ENCODE measurements at regions not wholly inside any gene's neighbourhood (a gene's known extent, or its start where the extent isn't known, plus 50 kb on each side); places are given as distances from the start of the nearest gene placed in this dataset.
A peak's percentile ranks its signal among the peaks of the same experiment; 100 is the strongest.

DNA sequence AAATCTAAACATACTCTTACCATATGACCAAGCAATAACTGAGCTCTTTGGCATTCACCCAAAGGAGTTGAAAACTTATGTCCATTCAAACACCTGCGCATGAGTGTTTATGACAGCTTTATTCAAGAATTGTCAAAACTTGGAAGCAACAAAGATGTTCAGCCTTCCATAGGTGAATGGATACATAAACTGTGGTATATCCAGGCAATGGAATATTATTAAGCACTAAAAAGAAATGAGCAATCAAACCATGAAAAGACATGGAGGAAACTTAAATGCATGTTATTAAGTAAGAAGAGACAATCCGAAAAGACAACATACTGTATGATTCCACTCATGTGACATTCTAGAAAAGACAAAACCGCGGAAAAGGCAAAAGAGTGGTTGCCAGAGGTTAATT lies 312.0 kb upstream of the TMC3 start:
- DNase-seq, result no peak

GRCh38 chr15:81685237-81685636 lies 311.2 kb upstream of the TMC3 start:
- DNase-seq, result no peak

GRCh38 chr15:81680829-81681228 lies 306.8 kb upstream of the TMC3 start:
- no peak for DNase-seq

- DNase-seq, result no peak
Measured at GRCh38 chr15:81666839-81667238, 292.8 kb upstream of the TMC3 start.

DNA sequence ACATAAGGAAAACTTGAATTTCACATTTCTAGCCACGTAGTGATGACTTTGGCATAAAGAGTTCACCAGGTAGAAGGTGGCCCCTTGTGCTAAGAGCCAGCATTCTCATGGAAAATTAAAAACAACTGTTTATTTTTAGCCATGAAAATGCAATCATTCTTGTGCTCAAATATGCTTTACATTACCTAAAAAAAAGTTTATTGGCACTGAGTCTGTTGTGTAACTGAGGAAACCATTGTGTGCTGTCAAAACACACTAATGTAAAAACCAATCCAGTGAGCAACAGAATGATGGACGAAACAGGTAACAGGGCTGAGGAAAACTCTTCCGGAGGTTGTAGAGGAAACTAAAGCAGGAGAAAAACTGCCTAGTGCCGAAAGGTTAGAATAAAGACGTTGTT lies 287.0 kb upstream of the TMC3 start:
- no peak for DNase-seq

DNA sequence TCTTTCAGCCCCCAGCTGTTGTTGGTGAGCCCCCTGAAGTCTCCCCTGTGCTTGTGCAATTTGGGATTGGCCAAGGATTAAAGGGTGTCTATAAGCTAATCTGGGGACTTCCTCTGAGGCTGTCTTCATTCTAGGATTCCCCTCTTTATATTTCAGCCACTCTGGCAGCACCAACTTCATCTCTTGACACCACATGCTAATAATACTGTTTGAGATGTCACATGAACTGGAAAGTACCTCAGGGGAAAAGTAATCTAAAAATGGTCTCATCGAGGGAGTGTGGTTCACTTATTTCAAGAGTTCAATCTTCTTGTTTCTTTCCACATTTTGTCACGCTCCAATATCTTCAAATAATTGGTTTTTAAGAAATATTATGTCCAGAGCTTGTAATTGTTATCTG lies 279.2 kb upstream of the TMC3 start:
- DNase-seq, result no peak

DNA sequence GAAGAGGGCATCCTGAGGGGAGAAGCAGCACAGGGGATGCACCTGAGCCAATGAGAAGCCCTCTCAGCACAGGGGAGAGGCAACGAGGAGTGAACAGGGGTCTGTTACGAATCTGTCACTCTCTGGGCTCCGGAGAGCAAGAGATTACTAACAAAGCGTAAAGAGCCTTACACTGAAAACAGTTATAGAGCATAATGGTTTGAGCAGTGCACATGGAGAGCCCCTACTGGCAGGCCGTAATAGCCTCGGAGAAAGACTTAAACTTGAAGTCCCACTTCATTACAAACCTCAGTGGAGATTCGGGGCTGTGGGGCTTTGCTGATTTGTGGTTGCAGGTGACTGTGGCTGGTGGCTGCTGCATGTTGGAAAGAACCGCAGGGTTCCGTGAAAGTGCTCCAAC lies 271.5 kb upstream of the TMC3 start:
- no peak for DNase-seq

DNA sequence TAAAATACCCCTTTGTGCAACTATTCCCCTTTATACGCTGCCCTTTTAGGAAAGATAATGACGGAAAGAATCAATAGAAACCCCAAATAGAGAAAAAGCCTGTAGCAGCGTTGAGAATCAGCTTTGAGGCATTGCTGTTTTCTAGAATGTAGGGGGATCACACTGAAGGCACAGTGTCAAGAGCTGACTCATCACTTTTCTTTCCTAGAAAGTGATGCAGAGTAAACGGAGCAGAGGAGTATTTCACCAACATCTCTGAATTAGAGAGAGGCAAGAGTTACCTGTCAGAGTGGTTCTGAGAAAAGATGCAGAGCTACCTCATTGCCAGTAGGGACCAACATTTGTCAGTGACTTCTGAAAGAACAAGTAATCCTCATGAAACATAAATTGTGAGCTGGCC lies 269.8 kb upstream of the TMC3 start:
- no peak for DNase-seq

DNA sequence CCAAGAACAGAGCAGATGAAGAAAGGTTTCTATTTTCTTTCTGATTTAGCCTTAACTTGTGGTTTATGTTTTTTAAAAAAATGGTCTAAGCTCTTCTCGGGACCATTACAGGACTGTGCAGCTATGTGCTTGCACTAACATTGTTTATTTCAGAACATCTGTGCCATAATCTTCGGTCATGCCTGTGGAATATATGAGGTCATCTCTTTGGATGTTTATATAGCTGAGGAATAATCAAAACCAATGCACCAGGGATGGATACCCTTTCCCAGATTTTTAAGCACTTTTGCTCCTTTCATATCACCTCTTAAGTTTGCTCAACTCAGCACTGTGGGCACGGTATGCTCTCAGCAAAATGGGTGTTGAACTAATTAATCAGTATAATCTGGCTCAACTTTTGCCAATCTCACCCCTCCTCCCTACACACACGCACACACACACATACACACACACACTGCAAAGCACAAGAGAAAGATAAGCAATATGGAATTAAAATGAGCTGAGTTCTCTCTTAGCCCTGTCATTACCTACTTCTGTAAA lies 268.5 kb upstream of the TMC3 start:
- no peak for DNase-seq

GRCh38 chr15:81636064-81636463 lies 262.1 kb upstream of the TMC3 start:
- DNase-seq, result peak; percentile 53

GRCh38 chr15:81633889-81634288 lies 259.9 kb upstream of the TMC3 start:
- DNase-seq, result no peak

DNA sequence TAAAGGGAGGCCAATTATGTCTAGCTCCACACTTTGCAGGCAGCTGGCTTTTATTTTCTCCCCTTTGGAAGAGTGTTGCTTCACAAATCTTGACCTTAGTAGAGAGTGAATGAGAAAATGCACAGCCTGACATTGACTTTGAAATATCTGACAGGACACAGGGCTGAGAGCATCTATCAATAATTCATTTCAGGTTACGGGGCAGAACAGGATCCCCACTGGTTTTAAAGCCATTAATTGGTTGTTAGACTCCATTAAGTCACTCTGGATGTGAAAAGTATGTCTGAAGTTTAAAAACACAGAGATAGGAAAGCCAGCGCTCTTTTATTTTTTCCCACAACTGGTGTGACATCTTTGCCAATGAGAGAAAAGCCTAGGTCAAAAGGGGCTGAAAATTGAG lies 251.9 kb upstream of the TMC3 start:
- no peak for DNase-seq

- DNase-seq, result no peak
Measured at GRCh38 chr15:81619002-81619401, 245.0 kb upstream of the TMC3 start.

DNA sequence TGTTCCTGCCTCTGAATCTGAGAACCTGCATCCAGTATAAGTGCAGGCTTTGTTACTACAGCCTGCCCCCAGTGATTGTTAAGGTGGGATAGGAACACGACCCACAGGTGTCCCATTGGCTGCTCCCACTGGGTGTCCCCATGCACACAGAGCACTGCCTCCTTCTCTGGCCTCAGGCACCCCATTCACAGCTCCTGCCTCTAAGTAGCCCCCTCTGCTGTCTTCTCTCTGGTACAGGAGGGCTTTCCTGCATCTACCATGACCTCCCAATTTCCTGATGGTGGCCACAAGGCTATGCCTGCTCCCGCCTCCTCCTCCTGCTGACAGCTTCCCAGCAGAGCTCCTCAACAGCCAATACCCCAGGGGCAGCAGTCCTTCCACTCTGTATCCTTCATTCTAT lies 238.6 kb upstream of the TMC3 start:
- DNase-seq, result no peak

GRCh38 chr15:81611679-81612078 lies 237.7 kb upstream of the TMC3 start:
- no peak for DNase-seq

- no peak for DNase-seq
Measured at GRCh38 chr15:81608309-81608829, 234.4 kb upstream of the TMC3 start.

DNA sequence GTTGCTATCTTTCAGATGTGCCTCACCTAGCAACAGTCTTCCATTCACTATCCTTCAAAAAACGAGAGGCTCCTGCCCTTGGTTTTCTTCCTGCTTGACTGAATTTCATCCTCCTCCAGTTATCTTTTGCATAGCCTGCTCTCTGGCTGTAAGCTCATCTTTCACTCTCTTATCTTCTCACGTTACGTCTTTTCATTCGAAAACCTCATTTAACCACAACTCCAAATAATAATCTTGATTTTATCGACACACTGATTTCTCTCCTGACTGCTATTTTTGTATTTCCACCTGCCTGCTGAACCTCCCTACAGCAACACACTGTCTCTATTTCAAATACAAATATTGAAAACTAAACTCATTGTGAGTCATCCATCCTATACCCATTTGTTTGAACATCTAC lies 230.7 kb upstream of the TMC3 start:
- DNase-seq, result peak; percentile 63

GRCh38 chr15:81596159-81596865 lies 222.3 kb upstream of the TMC3 start:
- DNase-seq, result no peak

- DNase-seq, result no peak
Measured at GRCh38 chr15:81595752-81596151, 221.7 kb upstream of the TMC3 start.

GRCh38 chr15:81589671-81590070 lies 215.7 kb upstream of the TMC3 start:
- DNase-seq, result no peak

GRCh38 chr15:81575436-81576123 lies 201.6 kb upstream of the TMC3 start:
- DNase-seq, result peak; percentile 89

GRCh38 chr15:81573098-81573746 lies 199.2 kb upstream of the TMC3 start:
- DNase-seq, result peak; percentile 44

GRCh38 chr15:81572190-81572589 lies 198.2 kb upstream of the TMC3 start:
- DNase-seq, result no peak
